H1 (cell line): ENCODE measurements at regions not wholly inside any gene's neighbourhood (a gene's known extent, or its start where the extent isn't known, plus 50 kb on each side); places are given as distances from the start of the nearest gene placed in this dataset.

Experiments
- CREB1 ChIP-seq: IDR thresholded peaks from 2 replicates; pipeline ENCODE4 v1.6.1; 2012; ENCODE audit warnings: inconsistent platforms
- CTCF ChIP-seq, 3 experiments: IDR thresholded peaks; 1 replicate in 2 of 3; 2 replicates in 1 of 3; pipeline versions ENCODE4 v1.5.1 to v1.6.1; 2011; ENCODE audit warnings: low read length in 3 of 3, mild to moderate bottlenecking in 3 of 3, inconsistent platforms in 2 of 3, low read depth in 1 of 3, moderate library complexity in 1 of 3; ENCODE audit not compliant: insufficient read depth in 1 of 3; ENCODE audit errors: control extremely low read depth in 1 of 3
- EZH2 ChIP-seq: fragments of 200-600 bp; sonication (generic); IDR thresholded peaks from 2 replicates; pipeline ENCODE4 v1.7.1; 2012; ENCODE audit warnings: low read depth, mild to moderate bottlenecking, moderate library complexity, low read length, inconsistent platforms; ENCODE audit not compliant: severe bottlenecking
- POLR2AphosphoS5 ChIP-seq: IDR thresholded peaks from 2 replicates; pipeline ENCODE4 v1.6.1; 2011; ENCODE audit warnings: low read depth, low read length
- RXRA ChIP-seq: IDR thresholded peaks from 2 replicates; pipeline ENCODE4 v1.6.1; 2011; ENCODE audit warnings: low read depth, mild to moderate bottlenecking, low read length, moderate library complexity; ENCODE audit not compliant: insufficient read depth
- SIX5 ChIP-seq: IDR thresholded peaks from 2 replicates; pipeline ENCODE4 v1.6.1; 2011; ENCODE audit warnings: mild to moderate bottlenecking, low read depth, low read length
- SP1 ChIP-seq: IDR thresholded peaks from 2 replicates; pipeline ENCODE4 v1.6.1; 2011; ENCODE audit warnings: low read depth, low read length

- no peak for TF ChIP-seq POLR2AphosphoS5
- no peak for TF ChIP-seq CTCF (IDR thresholded peaks at IDR 0.05; ENCODE audit: control extremely low read depth in 1 of 3, insufficient read depth in 1 of 3, low read depth in 1 of 3, low read length in 3 of 3)
- no peak for TF ChIP-seq RXRA
- no peak for TF ChIP-seq CREB1
- no peak for TF ChIP-seq SIX5
- no peak for TF ChIP-seq SP1
- TF ChIP-seq EZH2: no peak
Measured at GRCh38 chr20:24897974-24898373, 51.1 kb upstream of the CST7 start.
